ENCODE measurements at regions not wholly inside any gene's neighbourhood (a gene's known extent, or its start where the extent isn't known, plus 50 kb on each side); places are given as distances from the start of the nearest gene placed in this dataset.

DNA sequence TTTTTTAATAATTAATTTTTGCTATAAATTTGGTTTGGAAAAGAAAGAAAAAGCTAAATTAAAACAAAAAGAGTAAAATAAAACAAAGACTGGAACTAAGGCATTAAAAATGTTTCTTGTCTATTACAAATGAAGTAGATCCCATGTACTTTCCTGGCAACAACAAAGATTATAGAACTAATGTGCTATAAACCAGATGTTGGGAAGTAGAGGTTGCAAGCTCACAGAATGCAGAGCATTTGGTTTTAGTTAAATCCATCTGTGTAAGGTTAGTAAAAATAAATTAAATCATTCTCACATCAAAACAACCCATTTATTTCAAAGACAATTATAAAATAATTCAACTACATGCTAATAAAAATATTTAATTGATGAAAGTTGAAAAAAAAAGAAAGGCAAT lies 157.2 kb upstream of the ZC3H15 start:
- H3K27ac Mint-ChIP-seq, result no peak overlapping the region
- Histone ChIP-seq H3K4me3 (ENCODE audit: control insufficient read depth in 1 of 2, extremely low read depth in 1 of 2, low read length in 1 of 2) (no peak overlapping the region), H3K4me1 (ENCODE audit: control insufficient read depth in 1 of 2, extremely low read depth in 1 of 2, insufficient read depth in 2 of 2, low read length in 2 of 2) (no peaks in the 10 kb centered on the region), H3K27me3 (replicated peaks in 1 of 2; ENCODE audit: control insufficient read depth in 2 of 2, extremely low read depth in 1 of 2, insufficient read depth in 2 of 2, low read length in 1 of 2) (no peaks in the 10 kb centered on the region), H3K9me3 (no peaks in the 10 kb centered on the region), H3K27ac (ENCODE audit: low read length) (no peak overlapping the region), H3K36me3 (ENCODE audit: control insufficient read depth in 2 of 2, extremely low read depth in 1 of 2, insufficient read depth in 1 of 2, low read length in 1 of 2) (no peaks in the 10 kb centered on the region)
- ATAC-seq (replicated peaks in 1 of 4) (no peak), DNase-seq (no peak)
- CTCF ChIA-PET, result no interaction called here
- H3K27me3 Mint-ChIP-seq, result no peaks in the 10 kb centered on the region
- H3K36me3 Mint-ChIP-seq, result peaks cover 10% of the 10 kb centered on the region
- POLR2A ChIA-PET, result interaction anchor here in 1 of 2 donors (0.6 kb wide), 1 partner anchor 252 kb away, joined by 3 read pairs; no protein-coding TSS in a partner anchor
- peaks cover 3 to 23% (median 4%) of the 10 kb centered on the region in 3 donors for H3K9me3 Mint-ChIP-seq
- H3K4me1 Mint-ChIP-seq, result no peaks in the 10 kb centered on the region
- no peak overlapping the region for H3K4me3 Mint-ChIP-seq

DNA sequence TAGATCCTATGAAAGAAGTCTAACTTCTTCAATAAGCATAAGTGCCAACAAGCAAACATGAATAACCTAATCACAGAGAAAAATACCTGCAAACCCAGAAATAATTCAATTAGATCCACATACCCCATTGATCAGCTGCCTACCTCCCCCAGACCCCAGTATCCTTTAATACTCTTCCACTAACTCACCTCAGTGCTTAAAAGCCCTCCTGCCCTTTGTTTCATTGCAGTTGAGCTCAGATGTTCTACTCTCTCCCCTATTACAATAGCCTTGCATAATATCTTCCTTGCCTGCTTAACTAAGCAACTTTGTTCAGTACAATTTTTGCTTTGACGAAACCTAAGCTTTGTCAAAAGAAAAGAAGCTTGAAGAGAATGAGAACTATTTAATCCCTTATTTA lies 156.0 kb upstream of the ZC3H15 start:
- Mint-ChIP-seq H3K9me3 (peaks cover 0 to 31% (median 4%) of the 10 kb centered on the region in 3 donors), H3K36me3 (peaks cover 12% of the 10 kb centered on the region), H3K4me3 (no peak overlapping the region), H3K4me1 (no peaks in the 10 kb centered on the region), H3K27ac (no peak overlapping the region), H3K27me3 (no peaks in the 10 kb centered on the region)
- ATAC-seq (replicated peaks in 1 of 4) (no peak), DNase-seq (no peak)
- Histone ChIP-seq H3K27me3 (replicated peaks in 1 of 2; ENCODE audit: control insufficient read depth in 2 of 2, extremely low read depth in 1 of 2, insufficient read depth in 2 of 2, low read length in 1 of 2) (no peaks in the 10 kb centered on the region), H3K4me1 (ENCODE audit: control insufficient read depth in 1 of 2, extremely low read depth in 1 of 2, insufficient read depth in 2 of 2, low read length in 2 of 2) (no peaks in the 10 kb centered on the region), H3K27ac (ENCODE audit: low read length) (no peak overlapping the region), H3K4me3 (ENCODE audit: control insufficient read depth in 1 of 2, extremely low read depth in 1 of 2, low read length in 1 of 2) (no peak overlapping the region), H3K9me3 (no peaks in the 10 kb centered on the region), H3K36me3 (ENCODE audit: control insufficient read depth in 2 of 2, extremely low read depth in 1 of 2, insufficient read depth in 1 of 2, low read length in 1 of 2) (no peaks in the 10 kb centered on the region)
- no CpG with 5 or more reads among the region's 1 CpG for WGBS (ENCODE audit: insufficient coverage)
- ChIA-PET CTCF (no interaction called here), POLR2A (no interaction called here)

DNA sequence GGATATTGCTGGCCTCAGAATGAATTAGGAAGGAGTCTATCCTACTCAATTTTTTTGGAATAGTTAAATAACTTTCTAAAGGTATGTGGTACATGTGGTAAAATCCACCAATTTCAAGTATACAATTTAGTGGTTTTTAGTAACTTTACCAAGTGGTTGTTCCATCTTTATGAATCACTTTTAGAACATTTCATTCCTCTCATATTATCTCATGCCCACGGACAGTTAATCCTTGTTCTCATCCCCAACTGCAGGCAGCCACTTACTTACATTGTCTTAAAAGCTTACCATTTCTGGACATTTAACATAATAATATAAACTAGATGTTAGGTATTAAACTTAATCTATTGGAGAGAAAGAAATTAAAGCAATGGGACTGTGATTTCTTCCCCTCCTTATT lies 146.3 kb upstream of the ZC3H15 start:
- H3K27ac ChIP-seq (ENCODE audit: low read length), result no peak overlapping the region
- peaks cover 11 to 36% (median 15%) of the 10 kb centered on the region in 3 donors for H3K9me3 Mint-ChIP-seq
- no peak overlapping the region for H3K4me3 ChIP-seq (ENCODE audit: control insufficient read depth in 1 of 2, extremely low read depth in 1 of 2, low read length in 1 of 2)
- H3K27me3 Mint-ChIP-seq, result no peaks in the 10 kb centered on the region
- DNase-seq, result no peak
- H3K4me1 Mint-ChIP-seq, result no peaks in the 10 kb centered on the region
- H3K9me3 ChIP-seq, result no peaks in the 10 kb centered on the region
- POLR2A ChIA-PET, result no interaction called here
- no CpG with 5 or more reads among the region's 1 CpG for WGBS (ENCODE audit: insufficient coverage)
- H3K27ac Mint-ChIP-seq, result no peak overlapping the region
- H3K36me3 Mint-ChIP-seq, result peaks cover 33% of the 10 kb centered on the region
- no peak overlapping the region for H3K4me3 Mint-ChIP-seq
- CTCF ChIA-PET, result no interaction called here
- H3K4me1 ChIP-seq (ENCODE audit: control insufficient read depth in 1 of 2, extremely low read depth in 1 of 2, insufficient read depth in 2 of 2, low read length in 2 of 2), result no peaks in the 10 kb centered on the region
- H3K36me3 ChIP-seq (ENCODE audit: control insufficient read depth in 2 of 2, extremely low read depth in 1 of 2, insufficient read depth in 1 of 2, low read length in 1 of 2), result peaks cover 0 to 3% of the 10 kb centered on the region in 2 donors
- no peak for ATAC-seq (replicated peaks in 1 of 4)
- no peaks in the 10 kb centered on the region for H3K27me3 ChIP-seq (replicated peaks in 1 of 2; ENCODE audit: control insufficient read depth in 2 of 2, extremely low read depth in 1 of 2, insufficient read depth in 2 of 2, low read length in 1 of 2)

DNA sequence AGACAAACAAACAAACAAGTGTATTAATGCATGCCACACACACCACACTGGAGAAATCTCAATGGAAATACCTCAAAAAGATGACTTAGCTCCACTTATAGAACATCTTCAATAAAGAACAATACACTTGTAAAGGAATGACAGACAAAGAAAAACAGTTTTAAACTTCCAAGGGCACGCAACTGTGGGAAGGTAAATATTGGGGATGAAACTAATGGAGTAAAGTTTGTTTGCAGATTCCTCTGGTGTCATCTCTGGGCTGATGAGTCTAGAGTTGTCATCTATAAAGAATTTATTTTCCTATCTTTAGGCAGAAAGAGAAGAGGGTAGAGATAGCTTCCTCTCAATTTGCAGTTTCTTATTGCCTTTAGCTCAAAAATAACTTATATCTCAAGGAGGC lies 144.0 kb upstream of the ZC3H15 start:
- ChIA-PET POLR2A (no interaction called here), CTCF (no interaction called here)
- H3K9me3 Mint-ChIP-seq, result peaks cover 11 to 26% (median 15%) of the 10 kb centered on the region in 3 donors
- H3K4me1 Mint-ChIP-seq, result no peaks in the 10 kb centered on the region
- H3K27me3 Mint-ChIP-seq, result no peaks in the 10 kb centered on the region
- H3K36me3 Mint-ChIP-seq, result peaks cover 34% of the 10 kb centered on the region
- H3K27ac Mint-ChIP-seq, result no peak overlapping the region
- no peaks in the 10 kb centered on the region for H3K27me3 ChIP-seq (replicated peaks in 1 of 2; ENCODE audit: control insufficient read depth in 2 of 2, extremely low read depth in 1 of 2, insufficient read depth in 2 of 2, low read length in 1 of 2)
- H3K4me1 ChIP-seq (ENCODE audit: control insufficient read depth in 1 of 2, extremely low read depth in 1 of 2, insufficient read depth in 2 of 2, low read length in 2 of 2), result no peaks in the 10 kb centered on the region
- H3K27ac ChIP-seq (ENCODE audit: low read length), result no peak overlapping the region
- ATAC-seq (replicated peaks in 1 of 4), result no peak
- peaks cover 0 to 3% of the 10 kb centered on the region in 2 donors for H3K36me3 ChIP-seq (ENCODE audit: control insufficient read depth in 2 of 2, extremely low read depth in 1 of 2, insufficient read depth in 1 of 2, low read length in 1 of 2)
- no peak overlapping the region for H3K4me3 Mint-ChIP-seq
- H3K4me3 ChIP-seq (ENCODE audit: control insufficient read depth in 1 of 2, extremely low read depth in 1 of 2, low read length in 1 of 2), result no peak overlapping the region
- no CpG with 5 or more reads among the region's 1 CpG for WGBS (ENCODE audit: insufficient coverage)
- no peak for DNase-seq
- no peaks in the 10 kb centered on the region for H3K9me3 ChIP-seq

DNA sequence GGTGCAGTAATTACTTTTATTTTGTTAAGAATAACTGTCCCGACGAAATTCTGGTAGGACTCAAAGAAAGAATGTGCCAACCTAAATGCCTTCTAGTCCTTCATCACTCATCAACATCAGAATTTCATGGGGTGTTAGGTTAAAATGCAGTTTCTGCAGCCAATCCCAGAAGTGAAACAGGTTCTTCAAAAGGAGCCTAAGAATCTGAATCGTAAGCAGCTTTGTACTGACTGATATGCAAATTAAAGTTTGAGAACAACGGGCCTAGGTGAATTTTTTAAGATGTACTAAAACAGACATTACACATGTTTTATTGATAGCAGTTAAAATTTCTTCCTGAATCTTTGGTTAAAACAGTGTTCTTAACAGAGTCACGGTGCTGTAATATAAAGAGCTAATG lies 140.3 kb upstream of the ZC3H15 start:
- Mint-ChIP-seq H3K36me3 (peaks cover 24% of the 10 kb centered on the region), H3K9me3 (peaks cover 0 to 9% (median 3%) of the 10 kb centered on the region in 3 donors), H3K4me3 (no peak overlapping the region), H3K27me3 (no peaks in the 10 kb centered on the region), H3K27ac (no peak overlapping the region), H3K4me1 (peaks cover 0 to 3% (median 0%) of the 10 kb centered on the region in 3 donors)
- H3K27me3 ChIP-seq (replicated peaks in 1 of 2; ENCODE audit: control insufficient read depth in 2 of 2, extremely low read depth in 1 of 2, insufficient read depth in 2 of 2, low read length in 1 of 2), result no peaks in the 10 kb centered on the region
- DNase-seq (no peak), ATAC-seq (replicated peaks in 1 of 4) (no peak)
- no peaks in the 10 kb centered on the region for H3K4me1 ChIP-seq (ENCODE audit: control insufficient read depth in 1 of 2, extremely low read depth in 1 of 2, insufficient read depth in 2 of 2, low read length in 2 of 2)
- H3K4me3 ChIP-seq (ENCODE audit: control insufficient read depth in 1 of 2, extremely low read depth in 1 of 2, low read length in 1 of 2), result no peak overlapping the region
- no peak overlapping the region for H3K27ac ChIP-seq (ENCODE audit: low read length)
- POLR2A ChIA-PET, result no interaction called here
- WGBS (ENCODE audit: insufficient coverage), result 100% methylated on average over 1 of the region's 5 CpGs
- H3K36me3 ChIP-seq (ENCODE audit: control insufficient read depth in 2 of 2, extremely low read depth in 1 of 2, insufficient read depth in 1 of 2, low read length in 1 of 2), result no peaks in the 10 kb centered on the region
- no peaks in the 10 kb centered on the region for H3K9me3 ChIP-seq
- CTCF ChIA-PET, result no interaction called here

DNA sequence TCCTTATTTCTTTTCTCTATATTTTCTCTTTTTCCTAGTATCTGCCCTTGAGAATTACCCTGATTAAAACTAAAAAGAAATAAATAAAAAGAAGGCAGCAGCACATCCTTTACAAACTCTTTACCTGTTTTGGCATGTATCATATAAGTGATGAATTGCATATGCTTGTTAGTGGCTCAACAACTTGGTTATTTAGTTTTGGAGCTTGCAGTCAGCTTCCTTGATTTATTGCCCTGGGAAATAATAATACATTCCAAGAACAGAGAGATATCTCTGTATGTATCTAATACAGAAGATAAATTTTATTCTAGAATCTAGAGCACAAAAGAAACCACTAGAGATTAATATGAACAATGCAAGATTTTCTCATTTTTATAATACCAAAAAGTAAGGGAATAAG lies 139.8 kb upstream of the ZC3H15 start:
- peaks cover 24% of the 10 kb centered on the region for H3K36me3 Mint-ChIP-seq
- no peaks in the 10 kb centered on the region for H3K36me3 ChIP-seq (ENCODE audit: control insufficient read depth in 2 of 2, extremely low read depth in 1 of 2, insufficient read depth in 1 of 2, low read length in 1 of 2)

DNA sequence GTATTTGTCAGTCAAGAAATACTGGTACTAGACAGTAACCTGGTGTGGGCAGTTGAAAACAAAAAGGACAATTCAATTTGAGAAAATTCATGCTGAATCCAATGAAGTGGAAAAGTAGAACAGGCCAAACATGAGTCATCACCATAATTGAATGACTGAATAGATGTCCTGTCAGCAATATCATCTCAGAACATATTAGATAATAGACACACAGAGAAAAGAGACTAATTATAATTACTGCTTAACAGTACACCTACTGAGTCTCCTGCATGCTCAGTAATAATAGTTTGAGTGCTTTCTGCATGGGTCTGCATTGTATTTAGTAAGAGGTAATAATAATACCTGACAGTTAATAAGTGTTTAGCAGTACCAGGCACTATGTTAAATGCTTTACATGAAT lies 138.6 kb upstream of the ZC3H15 start:
- ATAC-seq (replicated peaks in 1 of 4) (no peak), DNase-seq (no peak)
- Histone ChIP-seq H3K27me3 (replicated peaks in 1 of 2; ENCODE audit: control insufficient read depth in 2 of 2, extremely low read depth in 1 of 2, insufficient read depth in 2 of 2, low read length in 1 of 2) (no peaks in the 10 kb centered on the region), H3K9me3 (no peaks in the 10 kb centered on the region), H3K27ac (ENCODE audit: low read length) (no peak overlapping the region), H3K4me3 (ENCODE audit: control insufficient read depth in 1 of 2, extremely low read depth in 1 of 2, low read length in 1 of 2) (no peak overlapping the region), H3K36me3 (ENCODE audit: control insufficient read depth in 2 of 2, extremely low read depth in 1 of 2, insufficient read depth in 1 of 2, low read length in 1 of 2) (no peaks in the 10 kb centered on the region), H3K4me1 (ENCODE audit: control insufficient read depth in 1 of 2, extremely low read depth in 1 of 2, insufficient read depth in 2 of 2, low read length in 2 of 2) (no peaks in the 10 kb centered on the region)
- Mint-ChIP-seq H3K4me3 (no peak overlapping the region), H3K27ac (no peak overlapping the region), H3K36me3 (peaks cover 17% of the 10 kb centered on the region), H3K4me1 (peaks cover 0 to 3% (median 0%) of the 10 kb centered on the region in 3 donors), H3K9me3 (peaks cover 3 to 12% (median 6%) of the 10 kb centered on the region in 3 donors), H3K27me3 (no peaks in the 10 kb centered on the region)
- ChIA-PET CTCF (interaction anchor here in 1 of 2 donors (0.6 kb wide), 1 partner anchor 512 kb away, joined by 3 read pairs; no protein-coding TSS in a partner anchor), POLR2A (no interaction called here)

More for the DNA sequence above, 139.8 kb upstream of the ZC3H15 start:
- no peaks in the 10 kb centered on the region for H3K27me3 Mint-ChIP-seq
- Histone ChIP-seq H3K27ac (ENCODE audit: low read length) (no peak overlapping the region), H3K4me3 (ENCODE audit: control insufficient read depth in 1 of 2, extremely low read depth in 1 of 2, low read length in 1 of 2) (no peak overlapping the region), H3K4me1 (ENCODE audit: control insufficient read depth in 1 of 2, extremely low read depth in 1 of 2, insufficient read depth in 2 of 2, low read length in 2 of 2) (no peaks in the 10 kb centered on the region), H3K9me3 (no peaks in the 10 kb centered on the region), H3K27me3 (replicated peaks in 1 of 2; ENCODE audit: control insufficient read depth in 2 of 2, extremely low read depth in 1 of 2, insufficient read depth in 2 of 2, low read length in 1 of 2) (no peaks in the 10 kb centered on the region)
- DNase-seq (no peak), ATAC-seq (replicated peaks in 1 of 4) (no peak)
- ChIA-PET CTCF (no interaction called here), POLR2A (no interaction called here)
- no peak overlapping the region for H3K27ac Mint-ChIP-seq
- no peak overlapping the region for H3K4me3 Mint-ChIP-seq
- peaks cover 0 to 9% (median 3%) of the 10 kb centered on the region in 3 donors for H3K9me3 Mint-ChIP-seq
- peaks cover 0 to 3% (median 0%) of the 10 kb centered on the region in 3 donors for H3K4me1 Mint-ChIP-seq
